ENCODE measurements at regions not wholly inside any gene's neighbourhood (a gene's known extent, or its start where the extent isn't known, plus 50 kb on each side); places are given as distances from the start of the nearest gene placed in this dataset.
"Not testable (repeated sequence)": the region's sequence is repeated elsewhere in the genome, so short reads cannot be mapped to it uniquely, and the experiment has no call there.

DNA sequence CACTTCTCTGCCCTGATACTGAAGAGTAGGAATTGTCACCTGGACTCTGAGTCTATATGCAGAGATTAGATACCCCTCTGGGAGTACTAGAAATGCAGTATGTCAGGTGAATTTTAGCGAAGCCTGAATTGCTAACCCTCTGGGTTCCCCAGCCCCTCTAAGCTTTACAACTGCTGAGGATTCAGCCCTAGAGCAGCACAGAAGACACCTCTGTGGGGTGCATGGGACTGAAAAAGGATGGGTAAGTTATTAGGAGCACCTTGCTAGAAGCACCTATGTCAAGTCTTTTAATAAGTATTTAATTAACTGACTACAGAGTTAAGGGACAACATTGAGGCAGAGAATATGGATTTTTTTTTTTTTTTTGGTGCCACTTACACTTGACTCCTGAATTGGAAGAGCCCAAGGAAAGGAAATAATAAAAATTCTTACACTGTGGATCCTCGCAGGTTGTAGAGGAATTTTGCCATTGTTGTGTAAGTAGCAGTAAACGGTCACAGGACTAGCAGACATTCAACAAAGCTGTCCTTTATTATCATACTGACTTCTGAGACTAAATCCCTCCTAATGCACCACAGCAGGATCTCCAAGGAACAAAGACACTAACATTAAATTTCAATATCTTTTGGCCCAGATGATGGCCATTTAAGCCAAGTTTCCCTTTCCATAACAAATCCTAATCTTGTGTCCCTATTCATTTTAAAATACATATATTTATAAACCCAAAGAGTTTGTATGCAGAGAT is 253.2 kb downstream of the ANKRD50 start:
- DNase-seq: no peak

DNA sequence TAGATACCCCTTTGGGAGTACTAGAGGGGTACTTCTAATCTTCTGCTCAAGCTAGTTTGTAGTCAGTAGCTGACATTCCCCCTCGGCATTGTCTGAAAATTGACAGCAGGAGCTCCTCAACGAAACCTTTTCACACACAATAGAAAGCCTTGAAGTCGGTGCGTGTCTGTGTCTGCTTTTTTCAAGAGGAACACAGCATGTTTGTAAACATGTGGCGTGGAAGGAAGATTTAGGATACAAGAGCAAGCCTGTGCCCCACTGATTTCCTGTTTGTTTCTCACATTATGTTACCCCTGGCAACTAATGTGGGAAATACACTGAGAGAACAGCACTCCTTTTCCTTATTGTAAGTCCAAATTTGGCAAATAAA is 252.6 kb downstream of the ANKRD50 start:
- no peak for DNase-seq

DNA sequence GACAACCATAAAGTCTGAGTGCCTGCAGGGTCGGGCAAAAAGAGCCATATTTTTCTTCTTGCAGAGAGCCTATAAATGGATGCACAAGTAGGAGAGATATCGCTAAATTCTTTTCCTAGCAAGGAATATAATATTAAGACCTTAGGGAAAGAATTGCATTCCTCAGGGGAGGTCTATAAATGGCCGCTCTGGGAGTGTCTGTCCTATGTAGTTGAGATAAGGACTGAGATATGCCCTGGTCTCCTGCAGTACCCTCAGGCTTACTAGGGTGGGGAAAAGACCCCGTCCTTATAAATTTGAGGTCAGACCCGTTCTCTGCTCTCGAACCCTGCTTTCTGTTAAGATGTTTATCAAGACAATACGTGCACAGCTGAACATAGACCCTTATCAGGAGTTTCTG is 250.9 kb downstream of the ANKRD50 start:
- not testable (repeated sequence) for DNase-seq

DNA sequence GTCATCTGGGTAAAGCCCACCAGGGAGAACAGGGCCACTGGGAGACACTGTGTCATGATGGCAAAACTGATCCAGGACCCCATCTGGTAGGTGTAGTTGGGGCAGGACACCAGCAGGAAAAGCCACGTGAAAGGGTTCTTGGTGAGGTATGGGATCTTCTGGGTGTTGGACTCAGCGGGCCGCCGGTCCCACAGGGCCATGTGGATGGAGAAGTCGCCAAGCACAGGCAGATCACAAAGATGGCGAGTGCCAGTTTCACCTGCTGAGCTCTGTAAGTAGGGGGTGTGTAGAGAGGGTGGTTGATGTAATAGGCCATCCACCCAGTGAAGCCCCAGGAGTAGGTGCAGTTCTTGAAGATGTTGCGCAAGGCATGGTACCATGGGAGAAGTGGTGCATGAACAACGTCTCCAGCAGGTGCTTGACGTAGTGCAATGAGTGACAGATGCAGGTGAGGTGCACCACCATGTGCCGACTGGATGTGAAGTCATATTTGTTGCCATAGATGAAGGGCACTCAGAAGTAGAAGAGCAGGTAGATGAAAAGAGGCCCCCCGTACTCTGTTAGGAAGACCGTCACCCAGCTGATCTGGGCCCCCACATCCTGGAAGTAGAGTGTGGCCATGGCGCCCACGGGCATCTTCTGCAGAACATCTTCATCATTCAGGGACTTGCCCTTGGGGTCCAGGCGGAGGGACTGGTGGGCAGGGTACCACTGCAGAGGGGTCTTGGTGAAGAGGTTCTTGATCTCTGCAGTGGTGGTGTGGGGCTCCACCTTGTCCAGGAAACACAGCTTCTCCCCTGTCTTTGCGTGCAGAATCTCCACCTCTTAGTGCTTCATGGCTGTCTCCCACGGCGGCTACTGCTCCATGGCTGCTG is 249.3 kb downstream of the ANKRD50 start:
- no peak for DNase-seq

DNA sequence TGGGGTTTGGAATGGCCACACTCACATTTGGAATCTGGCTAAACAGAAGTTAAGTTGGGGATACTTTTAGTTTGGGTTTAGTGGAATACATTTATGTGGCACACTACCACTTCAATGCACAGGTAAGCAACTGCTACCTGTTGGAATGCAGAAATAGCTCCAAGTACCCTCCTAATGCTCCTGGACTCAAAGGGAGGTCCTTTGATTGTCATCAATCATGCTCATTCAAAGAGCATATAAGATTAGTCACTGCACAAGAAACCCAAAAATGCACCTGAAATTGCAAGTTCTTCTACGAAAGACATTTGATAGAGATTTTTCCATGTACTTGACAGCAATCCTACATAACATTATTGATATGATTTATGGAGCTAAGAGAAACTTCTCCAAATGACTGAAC is 247.7 kb downstream of the ANKRD50 start:
- DNase-seq: no peak

DNA sequence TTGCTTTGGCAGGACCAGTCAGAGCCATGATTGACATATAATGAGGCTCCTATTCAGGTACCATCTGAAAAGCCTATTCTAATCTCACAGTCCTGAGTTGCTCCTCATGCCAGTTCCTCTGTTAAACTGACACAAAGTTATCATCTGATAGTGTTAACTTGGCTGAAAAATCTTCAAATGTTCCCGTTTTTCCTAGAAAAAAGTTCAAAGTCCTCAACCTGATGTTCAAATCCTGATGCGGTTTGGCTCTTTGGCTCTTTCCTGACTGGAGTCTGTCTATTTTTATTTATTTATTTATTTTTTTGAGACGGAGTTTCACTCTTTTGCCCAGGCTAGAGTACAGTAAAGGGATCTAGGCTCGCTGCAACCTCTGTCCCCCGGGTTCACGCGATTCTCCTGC is 244.2 kb downstream of the ANKRD50 start:
- DNase-seq: no peak

DNA sequence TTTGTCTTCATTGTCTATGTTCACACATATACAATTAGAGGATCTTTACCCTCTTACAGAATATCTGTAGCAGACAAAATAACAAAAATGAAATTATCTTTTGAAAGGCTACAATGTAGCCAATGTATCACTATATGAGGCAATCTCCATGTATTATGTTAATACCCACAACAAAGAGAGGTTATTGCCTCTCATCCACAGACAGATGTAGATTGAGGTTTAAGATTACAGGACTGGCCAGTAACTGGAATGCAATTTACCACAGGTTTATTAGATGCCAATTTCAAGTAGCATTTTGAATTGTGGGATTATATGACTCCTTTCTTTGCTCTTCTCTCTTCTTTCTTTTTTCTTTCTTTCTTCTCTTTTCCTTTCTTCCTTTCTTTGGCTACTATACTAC is 242.6 kb downstream of the ANKRD50 start:
- no peak for DNase-seq

DNA sequence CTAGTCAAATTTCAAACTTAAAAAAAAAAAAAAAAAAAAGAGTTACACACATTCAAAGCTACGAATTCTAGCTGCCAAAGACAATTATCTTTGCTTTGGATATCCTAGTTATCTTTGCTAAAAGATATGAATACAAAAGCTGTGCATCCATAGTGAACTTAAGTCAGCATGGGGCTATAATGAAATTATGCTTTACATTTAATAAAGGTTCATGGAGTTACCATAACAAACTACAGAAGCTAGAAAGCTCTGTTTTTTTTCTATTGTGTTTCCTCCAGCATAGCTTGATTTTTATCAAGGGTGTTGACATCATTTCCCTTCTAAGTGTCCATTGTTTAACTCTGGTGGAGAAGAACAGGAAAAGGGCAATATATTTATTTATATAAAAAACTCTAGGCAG is 234.1 kb downstream of the ANKRD50 start:
- DNase-seq: no peak

DNA sequence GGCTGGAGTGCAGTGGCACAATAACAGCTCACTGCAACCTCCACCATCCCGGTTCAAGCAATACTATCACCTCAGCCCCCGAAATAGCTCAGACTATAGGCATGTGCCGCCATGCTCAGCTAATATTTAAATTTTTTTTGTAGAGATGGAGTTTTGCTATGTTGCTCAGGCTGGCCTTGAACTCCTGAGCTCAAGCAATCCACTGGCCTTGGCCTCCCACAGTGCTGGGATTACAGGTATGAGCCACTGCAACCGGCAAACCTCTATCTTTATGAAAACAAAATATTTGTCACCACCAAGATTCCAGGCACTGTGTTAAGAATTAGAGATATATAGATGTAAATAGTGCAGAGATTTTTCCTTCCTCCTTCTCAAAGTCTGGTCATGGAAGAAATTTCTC is 232.5 kb downstream of the ANKRD50 start:
- no peak for DNase-seq

DNA sequence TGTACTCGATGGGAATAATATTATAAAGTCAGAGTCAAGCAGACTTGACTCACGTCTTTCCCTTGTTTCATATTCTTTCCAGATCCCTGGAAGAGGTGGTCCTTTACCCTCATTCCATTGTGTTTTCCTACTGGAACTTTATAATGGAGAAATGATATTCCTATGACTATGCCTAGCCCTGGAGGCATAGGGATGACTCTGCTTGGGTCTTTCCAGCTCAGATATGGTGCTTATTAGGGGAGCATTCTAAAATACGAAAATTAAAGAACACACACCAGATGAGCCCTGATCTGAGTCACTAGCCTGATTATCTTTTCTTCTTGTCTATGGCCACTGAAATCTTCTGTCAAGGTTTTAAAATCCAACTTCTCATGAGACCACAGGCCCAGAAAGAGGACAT is 231.4 kb downstream of the ANKRD50 start:
- DNase-seq: no peak

DNA sequence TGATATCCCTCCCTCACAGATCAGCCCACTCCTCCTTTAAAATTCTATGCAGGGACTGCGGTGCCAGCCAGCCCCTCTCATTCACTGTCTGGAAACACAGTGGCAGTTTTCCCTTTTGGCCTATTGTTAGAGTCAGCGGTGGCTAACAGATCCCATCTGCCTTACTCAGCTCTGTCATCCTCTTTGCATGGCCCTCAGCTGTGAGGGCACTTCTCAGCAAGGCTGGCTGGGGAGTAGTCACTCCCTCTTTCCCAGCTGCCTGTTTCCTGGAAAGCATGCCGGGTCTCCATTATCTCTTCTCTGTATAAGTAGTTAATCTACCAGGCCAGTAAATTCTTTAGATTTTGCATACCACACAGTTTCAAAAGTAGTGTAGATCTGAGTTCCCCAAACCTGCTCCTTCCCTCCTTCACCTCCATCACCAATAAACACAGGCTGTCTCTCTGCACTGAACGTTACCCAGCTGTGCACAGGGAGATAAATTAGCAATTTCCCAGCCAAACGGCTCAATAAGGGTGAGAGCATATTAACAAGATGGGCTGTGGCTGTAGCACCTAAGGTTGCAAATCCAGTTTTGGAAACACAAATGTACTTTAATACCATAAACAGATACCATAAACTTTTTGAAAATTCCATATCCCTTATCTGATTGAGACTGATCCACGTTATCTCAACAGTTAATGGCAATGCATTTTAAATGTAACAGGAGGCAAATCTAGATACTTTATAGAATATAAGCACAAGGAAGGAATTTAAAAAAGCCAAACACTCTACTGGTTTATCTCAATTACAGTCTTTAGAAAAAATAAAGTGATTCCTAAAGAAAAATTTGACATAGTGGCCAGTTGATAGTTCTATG is 229.3 kb downstream of the ANKRD50 start:
- DNase-seq: no peak

DNA sequence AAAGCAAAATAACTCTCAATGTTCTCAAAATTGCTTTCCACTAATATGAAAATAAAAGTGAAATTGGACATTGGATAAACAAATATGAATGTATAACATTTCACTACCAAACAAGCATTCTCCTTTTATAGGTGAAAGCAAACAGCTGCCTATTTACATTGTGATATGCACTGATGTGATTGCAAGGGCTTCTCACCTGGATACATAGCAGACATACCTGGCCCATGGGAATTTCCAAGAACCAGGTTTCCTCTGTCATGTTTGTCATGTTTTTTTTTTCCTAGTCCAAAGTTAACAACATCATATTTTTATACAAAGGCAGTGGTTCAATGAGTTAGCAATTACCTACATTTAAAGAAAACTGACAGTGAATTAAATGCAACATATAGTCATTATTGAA is 228.5 kb downstream of the ANKRD50 start:
- DNase-seq: no peak

DNA sequence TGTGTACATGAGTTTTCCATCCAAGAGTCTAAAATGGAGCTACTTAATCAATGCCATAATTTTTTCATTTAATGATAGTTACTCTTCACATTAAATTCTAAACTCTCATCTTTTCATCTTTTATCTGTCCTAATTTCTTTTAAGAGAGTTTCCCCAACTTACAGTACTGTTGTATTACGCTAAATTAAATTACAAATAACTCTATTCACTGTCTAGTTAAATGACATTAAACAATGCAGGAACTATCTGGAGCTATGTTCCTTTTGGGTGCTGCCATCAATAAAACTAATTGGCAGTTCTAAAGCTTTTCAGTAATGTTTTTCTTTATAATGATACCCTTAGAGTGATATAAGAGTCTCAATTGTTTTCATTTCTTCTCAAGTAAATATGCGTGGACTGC is 227.6 kb downstream of the ANKRD50 start:
- no peak for DNase-seq

DNA sequence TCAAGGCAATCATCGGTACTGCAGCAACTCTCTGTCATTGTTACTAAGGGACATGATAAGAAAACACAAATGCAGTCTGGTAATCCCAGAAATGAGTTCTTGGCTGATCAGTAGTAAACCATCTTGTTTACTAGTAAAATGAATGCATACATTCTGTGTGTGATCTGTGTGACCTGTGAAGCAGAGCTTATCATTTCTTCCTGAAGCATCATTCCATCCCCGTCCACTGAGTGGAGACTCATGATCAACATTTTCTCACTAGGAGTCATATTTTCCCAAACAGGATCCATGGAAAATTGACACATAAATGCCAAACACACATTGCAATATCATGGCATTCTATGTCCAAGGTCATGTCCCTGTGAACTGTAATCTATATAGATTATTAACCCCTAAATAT is 226.1 kb downstream of the ANKRD50 start:
- no peak for DNase-seq

DNA sequence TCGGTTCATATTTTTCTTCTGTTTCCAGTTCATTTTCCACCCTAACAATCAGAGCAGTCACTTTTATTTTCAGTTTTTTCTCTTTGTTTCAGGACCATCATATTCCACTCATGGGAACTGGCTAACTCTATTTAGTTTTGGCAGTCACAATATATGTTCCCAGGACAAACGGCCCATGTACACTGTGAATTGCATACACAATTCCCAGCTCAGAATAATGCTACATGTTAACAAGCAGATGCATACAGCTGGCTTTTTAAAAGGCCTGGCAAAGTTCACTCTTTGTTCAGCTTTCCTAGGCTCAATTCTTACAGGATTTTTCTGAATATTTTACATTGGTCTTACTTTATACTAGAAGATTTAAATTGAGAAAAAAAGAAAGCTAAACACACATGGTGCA is 224.9 kb downstream of the ANKRD50 start:
- DNase-seq: no peak

DNA sequence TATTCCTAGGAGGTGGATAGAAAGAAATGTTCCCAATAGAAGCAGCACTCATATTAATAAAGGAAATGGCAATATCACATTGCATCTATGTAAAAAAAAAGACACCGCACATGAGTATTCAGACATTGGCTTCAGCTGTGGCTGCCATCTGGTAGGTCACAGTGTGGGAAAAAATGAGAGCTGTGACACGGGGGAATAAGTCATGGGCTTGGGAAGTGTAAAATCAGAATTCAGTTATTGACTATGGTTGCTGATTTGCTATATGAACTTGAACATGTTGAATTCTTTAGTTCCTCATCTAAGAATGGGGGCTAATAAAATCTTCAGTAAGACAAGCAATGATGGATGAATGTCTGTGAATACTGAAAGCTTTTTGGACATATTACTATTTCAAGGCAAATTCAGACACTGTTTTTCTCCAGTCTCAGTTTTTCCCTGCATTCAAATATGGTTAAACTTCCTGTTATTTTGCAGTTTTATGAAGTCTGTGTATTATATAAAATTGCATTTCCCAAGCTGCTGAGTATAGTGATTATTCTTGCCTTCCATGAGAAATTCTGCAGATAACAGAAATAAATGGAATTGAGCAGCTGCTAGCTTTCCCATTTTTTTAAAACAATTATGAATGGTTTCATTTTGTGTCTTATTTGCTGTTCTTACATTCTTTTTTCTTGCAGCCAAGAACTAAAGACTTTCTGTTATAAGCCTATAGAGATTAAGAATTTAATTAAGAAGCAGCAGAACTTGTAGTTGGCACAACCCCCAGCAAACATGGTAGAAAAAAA is 221.0 kb downstream of the ANKRD50 start:
- no peak for DNase-seq

DNA sequence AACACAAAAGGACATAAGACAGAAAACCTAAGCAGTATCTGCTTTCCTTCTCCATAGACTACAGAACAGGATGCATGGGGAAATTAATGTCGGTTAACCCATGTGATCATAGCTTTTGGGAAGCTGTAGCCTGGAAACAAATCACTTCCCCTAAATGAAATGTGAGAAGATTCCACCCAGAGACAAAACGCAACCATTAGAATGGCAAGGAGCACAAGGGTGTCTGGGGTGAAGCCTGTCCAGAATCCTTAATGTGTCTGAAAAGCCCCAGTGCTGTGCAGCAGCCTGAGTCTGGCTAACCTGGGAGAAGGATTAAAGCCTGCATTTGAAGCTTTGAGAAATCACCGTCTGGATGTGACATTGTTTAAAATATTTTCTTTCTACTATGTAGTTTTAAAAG is 213.3 kb downstream of the ANKRD50 start:
- DNase-seq: no peak

DNA sequence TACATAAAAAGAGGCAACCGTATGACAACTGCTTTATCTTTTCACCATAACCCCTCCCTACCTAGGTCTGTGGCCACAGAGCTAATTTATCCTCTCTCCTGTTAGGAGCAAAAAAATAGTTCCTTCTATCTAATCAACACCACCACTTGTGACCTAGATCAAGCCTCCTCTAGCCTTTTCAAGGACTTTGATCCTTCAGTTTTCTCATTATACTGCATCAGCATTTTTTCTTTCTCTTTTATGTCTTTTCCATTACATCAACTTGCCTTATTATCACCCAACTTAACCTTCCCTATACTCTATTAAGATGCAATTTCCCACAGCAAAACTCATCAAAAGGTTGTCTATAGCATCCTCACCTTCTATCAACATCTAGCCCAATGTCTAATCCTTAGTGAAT is 211.0 kb downstream of the ANKRD50 start:
- no peak for DNase-seq

DNA sequence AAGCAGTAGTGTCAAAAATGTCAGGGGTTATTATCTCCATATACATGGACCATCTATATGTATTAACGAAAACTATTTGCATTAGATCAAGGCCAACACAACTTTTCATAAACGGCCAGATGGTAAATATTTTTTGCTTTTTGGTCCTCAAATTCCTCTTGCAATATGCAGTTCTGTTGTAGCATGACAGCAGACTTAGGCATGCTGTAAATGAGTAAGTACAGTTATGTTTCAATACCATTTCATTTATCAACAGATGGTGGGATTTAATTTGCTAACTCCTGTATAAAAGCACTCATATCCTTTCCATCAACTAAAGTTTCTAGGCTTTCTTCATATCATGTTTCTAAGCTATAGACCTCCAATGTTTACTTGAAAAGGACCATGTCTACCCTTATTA is 208.1 kb downstream of the ANKRD50 start:
- DNase-seq: no peak

DNA sequence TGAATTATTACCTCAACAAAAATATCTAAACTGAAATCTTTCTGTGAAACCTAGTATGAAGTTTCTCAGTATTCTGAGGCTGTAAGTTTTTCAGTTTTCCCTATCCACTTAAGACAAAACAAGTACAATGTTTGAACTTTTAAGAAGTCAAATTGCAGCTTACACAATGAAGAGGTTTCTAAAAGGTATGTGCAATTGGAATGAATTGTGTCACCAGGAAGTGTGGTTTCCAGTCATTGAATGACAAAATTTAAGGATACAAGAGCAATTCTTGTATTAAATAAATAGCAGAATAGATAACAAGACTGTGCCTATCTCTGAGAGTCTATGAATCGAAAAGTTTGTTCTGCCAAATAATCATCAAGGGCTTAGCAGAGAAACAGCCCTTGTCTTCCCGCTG is 207.3 kb downstream of the ANKRD50 start:
- DNase-seq: no peak

DNA sequence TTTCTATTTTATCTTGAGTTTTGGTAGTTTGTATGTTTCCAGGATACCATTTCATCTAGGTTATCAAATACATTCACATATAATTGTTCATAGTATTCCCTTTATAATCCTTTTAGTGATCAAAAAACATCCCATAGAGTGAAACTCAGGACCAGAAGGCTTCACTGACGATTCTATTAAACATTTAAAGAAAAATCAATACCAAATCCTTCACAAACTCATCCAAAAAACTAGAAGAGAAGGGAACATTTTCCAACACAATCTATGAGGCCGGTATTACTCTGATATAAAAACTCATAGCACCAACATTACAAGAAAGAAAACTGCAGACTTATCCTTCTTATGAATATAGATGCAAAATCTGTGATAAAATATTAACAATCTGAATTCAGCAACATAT is 203.4 kb downstream of the ANKRD50 start:
- no peak for DNase-seq

DNA sequence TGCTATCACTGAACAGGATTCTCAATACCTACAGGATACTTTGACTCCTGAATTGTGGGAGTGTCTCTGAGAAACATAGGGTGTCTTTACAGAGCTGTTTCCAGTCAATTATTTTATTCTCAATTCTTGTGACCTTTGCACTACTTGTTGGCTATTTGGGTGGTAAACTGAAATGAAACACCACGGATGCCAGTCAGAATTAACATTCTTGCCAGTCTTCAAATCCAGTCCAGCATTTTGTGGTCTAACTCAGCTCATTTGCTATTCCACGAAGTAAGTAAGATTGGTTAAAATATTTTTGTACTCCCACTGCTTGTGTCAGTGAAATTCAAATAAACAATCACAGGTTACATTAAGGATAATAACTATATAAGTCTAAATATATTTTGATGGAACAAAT is 197.9 kb downstream of the ANKRD50 start:
- DNase-seq: no peak

DNA sequence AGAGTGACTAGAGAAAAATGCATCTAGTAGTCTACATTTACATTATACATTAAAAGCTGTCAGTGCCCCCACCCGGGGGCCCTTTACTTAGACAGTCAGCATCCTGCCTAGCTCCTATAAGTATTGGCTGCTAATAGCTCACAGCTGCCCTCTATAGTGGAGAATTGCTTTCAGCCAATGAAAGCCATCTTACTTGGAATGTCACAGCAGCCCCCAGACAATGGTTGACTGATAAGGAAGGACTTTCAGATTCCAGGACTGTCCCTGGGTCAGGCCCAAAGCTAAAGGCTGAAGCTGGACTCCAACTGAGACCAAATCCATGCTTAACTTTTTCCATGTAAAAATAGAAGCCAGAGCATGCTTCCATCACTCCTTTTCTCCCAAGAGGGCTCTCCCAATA is 196.9 kb downstream of the ANKRD50 start:
- no peak for DNase-seq

All from right forelimb (tissue), 1 donor.